ENCODE measurements at regions not wholly inside any gene's neighbourhood (a gene's known extent, or its start where the extent isn't known, plus 50 kb on each side); places are given as distances from the start of the nearest gene placed in this dataset.

GRCh38 chr5:2206293-2207108 is 323.8 kb upstream of the IRX4 start:
- Mint-ChIP-seq H3K36me3 (no peaks in the 10 kb centered on the region), H3K4me3 (no peak overlapping the region)

GRCh38 chr5:2205596-2206226 is 323.0 kb upstream of the IRX4 start:
- no peaks in the 10 kb centered on the region for H3K9me3 Mint-ChIP-seq
- H3K4me3 Mint-ChIP-seq, result no peak overlapping the region
- no peak for ATAC-seq
- no peak overlapping the region for H3K27ac Mint-ChIP-seq
- H3K4me1 Mint-ChIP-seq, result no peaks in the 10 kb centered on the region
- H3K36me3 Mint-ChIP-seq, result no peaks in the 10 kb centered on the region
- no peaks in the 10 kb centered on the region for H3K27me3 Mint-ChIP-seq

More at GRCh38 chr5:2206293-2207108, 323.8 kb upstream of the IRX4 start:
- ATAC-seq, result no peak
- H3K9me3 Mint-ChIP-seq, result no peaks in the 10 kb centered on the region
- H3K4me1 Mint-ChIP-seq, result no peaks in the 10 kb centered on the region
- H3K27ac Mint-ChIP-seq, result no peak overlapping the region
- H3K27me3 Mint-ChIP-seq, result no peaks in the 10 kb centered on the region

- no peaks in the 10 kb centered on the region for H3K4me1 Mint-ChIP-seq
- H3K4me3 Mint-ChIP-seq, result no peak overlapping the region
- no peaks in the 10 kb centered on the region for H3K9me3 Mint-ChIP-seq
- H3K27me3 Mint-ChIP-seq, result no peaks in the 10 kb centered on the region
- no peak for ATAC-seq
- H3K36me3 Mint-ChIP-seq, result no peaks in the 10 kb centered on the region
- H3K27ac Mint-ChIP-seq, result no peak overlapping the region
Measured at GRCh38 chr5:2205185-2205585, 322.5 kb upstream of the IRX4 start.

DNA sequence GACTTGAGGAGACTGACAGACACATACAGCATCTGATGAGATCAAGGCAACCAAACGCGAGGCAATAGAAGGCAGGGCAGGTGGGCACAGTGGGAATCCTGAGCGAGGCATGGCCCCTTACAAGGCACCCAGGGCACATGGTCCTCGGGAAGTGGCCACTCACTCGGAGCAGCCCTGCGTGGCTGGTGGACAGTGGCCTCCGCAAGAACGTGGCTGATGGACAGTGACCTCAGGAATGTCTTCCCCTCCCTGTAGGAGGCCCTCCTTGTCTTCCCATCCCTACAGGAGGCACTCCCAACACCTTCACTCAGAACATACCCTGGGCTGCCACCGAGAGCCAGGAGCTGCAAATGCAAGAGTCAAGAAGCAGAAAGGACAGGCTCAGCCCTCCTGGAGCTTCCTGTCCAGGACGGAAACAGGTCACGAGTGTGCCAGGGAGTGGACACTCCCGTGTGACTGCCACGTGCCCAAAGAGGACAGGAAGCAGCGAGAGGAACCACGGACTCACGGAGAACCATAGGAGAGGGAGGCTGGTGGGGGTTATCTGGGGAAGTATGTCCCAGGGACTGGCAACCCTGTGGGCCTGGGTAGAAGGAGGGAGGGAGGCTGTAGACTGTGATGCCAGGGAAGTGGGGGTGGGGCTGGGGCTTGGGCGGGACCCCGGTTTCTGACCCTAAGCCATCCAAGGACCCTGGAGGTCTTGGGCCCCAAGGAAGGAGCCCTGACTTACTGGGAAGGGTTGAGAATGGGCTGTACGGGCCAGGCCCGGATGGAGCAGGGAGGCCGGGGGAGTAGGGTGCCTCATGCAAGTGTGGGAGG is 321.9 kb upstream of the IRX4 start:
- no peaks in the 10 kb centered on the region for H3K4me1 Mint-ChIP-seq
- no peaks in the 10 kb centered on the region for H3K9me3 Mint-ChIP-seq
- no peak overlapping the region for H3K27ac Mint-ChIP-seq
- no peak overlapping the region for H3K4me3 Mint-ChIP-seq
- no peaks in the 10 kb centered on the region for H3K27me3 Mint-ChIP-seq
- no peaks in the 10 kb centered on the region for H3K36me3 Mint-ChIP-seq
- no peak for ATAC-seq

DNA sequence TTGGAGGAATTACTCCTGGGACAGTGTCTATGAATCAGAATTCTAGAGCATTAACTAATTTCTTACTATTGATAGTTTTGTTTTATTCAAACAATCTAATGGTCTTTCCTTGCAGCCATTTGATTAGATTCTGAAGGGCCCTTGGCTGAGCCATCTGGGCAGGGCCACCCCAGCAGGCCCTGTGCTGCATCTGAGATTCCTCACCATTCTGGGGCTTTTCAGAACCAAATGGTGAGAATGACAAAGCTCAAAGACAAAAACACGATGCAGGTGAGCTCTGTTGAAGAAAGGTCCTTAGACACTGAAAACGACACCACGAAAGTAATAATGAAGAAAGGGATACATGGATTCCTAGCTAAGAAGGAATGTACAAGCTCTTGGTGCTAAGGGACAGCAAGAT is 321.0 kb upstream of the IRX4 start:
- Mint-ChIP-seq H3K27me3 (no peaks in the 10 kb centered on the region), H3K27ac (no peak overlapping the region), H3K36me3 (no peaks in the 10 kb centered on the region), H3K4me3 (no peak overlapping the region), H3K4me1 (no peaks in the 10 kb centered on the region), H3K9me3 (no peaks in the 10 kb centered on the region)
- ATAC-seq, result no peak

- Mint-ChIP-seq H3K9me3 (no peaks in the 10 kb centered on the region), H3K27me3 (peaks cover 8% of the 10 kb centered on the region), H3K4me1 (no peaks in the 10 kb centered on the region), H3K27ac (no peak overlapping the region), H3K4me3 (no peak overlapping the region), H3K36me3 (no peaks in the 10 kb centered on the region)
- no peak for ATAC-seq
Measured at GRCh38 chr5:2201832-2202231, 319.1 kb upstream of the IRX4 start.

DNA sequence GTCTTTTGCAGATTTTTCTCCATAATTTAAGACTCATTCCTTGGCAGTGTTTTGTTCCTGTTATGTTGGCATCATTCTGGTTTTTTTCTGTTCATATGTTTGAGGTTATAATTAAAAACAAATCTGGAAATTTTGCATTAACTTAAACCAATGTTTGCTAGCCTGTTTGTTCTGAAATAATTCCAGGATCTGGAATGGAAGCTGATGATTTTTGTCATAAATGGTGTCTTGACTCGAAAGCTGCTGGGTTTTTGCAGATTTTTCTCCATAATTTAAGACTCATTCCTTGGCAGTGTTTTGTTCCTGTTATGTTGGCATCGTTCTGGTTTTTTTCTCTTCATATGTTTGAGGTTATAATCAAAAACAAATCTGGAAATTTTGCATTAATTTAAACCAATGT is 318.7 kb upstream of the IRX4 start:
- Mint-ChIP-seq H3K27me3 (peaks cover 8% of the 10 kb centered on the region), H3K36me3 (no peaks in the 10 kb centered on the region), H3K9me3 (no peaks in the 10 kb centered on the region), H3K4me3 (no peak overlapping the region), H3K27ac (no peak overlapping the region), H3K4me1 (no peaks in the 10 kb centered on the region)
- no peak for ATAC-seq

GRCh38 chr5:2201011-2201410 is 318.3 kb upstream of the IRX4 start:
- Mint-ChIP-seq H3K4me3 (no peak overlapping the region), H3K36me3 (no peaks in the 10 kb centered on the region), H3K4me1 (no peaks in the 10 kb centered on the region), H3K27me3 (peaks cover 8% of the 10 kb centered on the region), H3K27ac (no peak overlapping the region), H3K9me3 (no peaks in the 10 kb centered on the region)
- no peak for ATAC-seq

GRCh38 chr5:2200261-2200950 is 317.7 kb upstream of the IRX4 start:
- Mint-ChIP-seq H3K4me1 (no peaks in the 10 kb centered on the region), H3K27me3 (peaks cover 8% of the 10 kb centered on the region), H3K27ac (no peak overlapping the region), H3K9me3 (no peaks in the 10 kb centered on the region), H3K4me3 (no peak overlapping the region), H3K36me3 (no peaks in the 10 kb centered on the region)
- no peak for ATAC-seq

- no peak overlapping the region for H3K4me3 Mint-ChIP-seq
- H3K27ac Mint-ChIP-seq, result no peak overlapping the region
- peaks cover 8% of the 10 kb centered on the region for H3K27me3 Mint-ChIP-seq
- no peak for ATAC-seq
- H3K9me3 Mint-ChIP-seq, result no peaks in the 10 kb centered on the region
- no peaks in the 10 kb centered on the region for H3K36me3 Mint-ChIP-seq
- H3K4me1 Mint-ChIP-seq, result no peaks in the 10 kb centered on the region
Measured at GRCh38 chr5:2199697-2200096, 317.0 kb upstream of the IRX4 start.

- no peaks in the 10 kb centered on the region for H3K9me3 Mint-ChIP-seq
- H3K27me3 Mint-ChIP-seq, result peaks cover 8% of the 10 kb centered on the region
- no peak overlapping the region for H3K4me3 Mint-ChIP-seq
- H3K4me1 Mint-ChIP-seq, result no peaks in the 10 kb centered on the region
- no peaks in the 10 kb centered on the region for H3K36me3 Mint-ChIP-seq
- ATAC-seq, result no peak
- H3K27ac Mint-ChIP-seq, result no peak overlapping the region
Measured at GRCh38 chr5:2196989-2197619, 314.4 kb upstream of the IRX4 start.

DNA sequence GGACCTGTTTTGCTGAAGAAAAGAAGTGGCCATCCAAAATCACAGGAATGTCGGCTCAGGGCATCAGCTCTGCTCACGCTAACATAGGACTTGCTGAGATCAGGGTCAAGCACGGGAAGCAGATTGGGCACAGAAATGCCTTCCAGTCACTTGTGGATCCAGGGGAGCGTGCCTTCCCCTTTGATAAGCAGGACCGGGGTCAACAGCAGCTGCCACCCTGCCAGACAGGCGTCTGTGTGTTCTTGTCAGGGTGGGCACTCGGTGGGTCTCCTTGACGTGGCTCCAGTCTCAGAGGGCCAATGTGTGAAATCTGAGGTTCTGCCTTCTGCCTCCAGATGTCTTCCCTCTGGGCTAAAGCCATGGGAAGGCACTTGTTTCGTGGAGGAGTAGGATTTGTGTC is 313.7 kb upstream of the IRX4 start:
- Mint-ChIP-seq H3K36me3 (no peaks in the 10 kb centered on the region), H3K4me3 (no peak overlapping the region), H3K4me1 (no peaks in the 10 kb centered on the region), H3K9me3 (no peaks in the 10 kb centered on the region), H3K27ac (no peak overlapping the region), H3K27me3 (peaks cover 8% of the 10 kb centered on the region)
- no peak for ATAC-seq

DNA sequence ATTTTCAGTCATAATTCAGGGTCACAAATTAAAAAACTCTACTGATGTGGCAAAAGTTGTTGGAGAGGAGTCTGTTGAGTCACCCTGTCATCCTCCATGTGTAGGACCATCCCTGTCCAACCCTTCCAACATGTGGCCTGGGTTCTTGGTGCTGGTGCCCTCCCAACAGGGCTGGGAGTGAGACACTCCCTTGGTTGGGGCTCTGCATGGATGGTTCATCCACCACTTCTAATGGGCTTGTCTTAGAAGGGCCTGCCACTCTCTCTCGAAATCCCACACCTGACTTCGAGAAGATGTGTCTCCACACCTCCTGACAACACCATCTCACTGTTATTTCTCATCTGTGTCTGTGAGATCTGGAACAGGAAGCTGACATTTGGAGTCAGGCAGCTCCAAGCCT is 312.2 kb upstream of the IRX4 start:
- no peaks in the 10 kb centered on the region for H3K36me3 Mint-ChIP-seq
- ATAC-seq, result no peak
- H3K4me3 Mint-ChIP-seq, result no peak overlapping the region
- no peaks in the 10 kb centered on the region for H3K4me1 Mint-ChIP-seq
- H3K9me3 Mint-ChIP-seq, result no peaks in the 10 kb centered on the region
- H3K27me3 Mint-ChIP-seq, result peaks cover 8% of the 10 kb centered on the region
- no peak overlapping the region for H3K27ac Mint-ChIP-seq

GRCh38 chr5:2194236-2194555 is 311.5 kb upstream of the IRX4 start:
- no peaks in the 10 kb centered on the region for H3K36me3 Mint-ChIP-seq
- no peak overlapping the region for H3K27ac Mint-ChIP-seq
- no peak overlapping the region for H3K4me3 Mint-ChIP-seq
- no peak for ATAC-seq
- no peaks in the 10 kb centered on the region for H3K9me3 Mint-ChIP-seq
- peaks cover 8% of the 10 kb centered on the region for H3K27me3 Mint-ChIP-seq
- no peaks in the 10 kb centered on the region for H3K4me1 Mint-ChIP-seq
